Putamen (tissue), 1 donor: ENCODE measurements at regions not wholly inside any gene's neighbourhood (a gene's known extent, or its start where the extent isn't known, plus 50 kb on each side); places are given as distances from the start of the nearest gene placed in this dataset.
"Not testable (repeated sequence)": the region's sequence is repeated elsewhere in the genome, so short reads cannot be mapped to it uniquely, and the experiment has no call there.

Experiments
- DNase-seq: peaks from one replicate; pipeline ENCODE4 v3.0.0-alpha.2; 2016; ENCODE audit warnings: low spot score

DNA sequence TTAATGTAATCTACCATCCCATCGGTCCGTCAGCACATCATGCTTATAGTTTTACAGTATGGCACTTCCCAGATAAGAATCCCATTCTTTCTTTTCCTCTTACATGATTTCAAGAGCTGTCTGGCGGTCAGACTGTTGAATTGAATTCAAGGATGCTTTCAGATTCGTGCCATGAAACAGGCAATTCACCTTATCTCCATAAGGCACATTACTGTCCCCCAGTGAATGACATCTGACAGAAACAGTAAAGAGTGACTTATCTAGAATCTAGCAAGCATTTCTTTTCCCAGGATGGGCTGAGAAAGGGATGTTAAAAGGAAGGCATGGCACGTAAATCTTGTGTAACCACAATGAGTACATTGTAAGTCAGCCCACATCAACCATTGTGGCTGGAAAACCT lies 61.1 kb upstream of the SEM1 start:
- no peak for DNase-seq

DNA sequence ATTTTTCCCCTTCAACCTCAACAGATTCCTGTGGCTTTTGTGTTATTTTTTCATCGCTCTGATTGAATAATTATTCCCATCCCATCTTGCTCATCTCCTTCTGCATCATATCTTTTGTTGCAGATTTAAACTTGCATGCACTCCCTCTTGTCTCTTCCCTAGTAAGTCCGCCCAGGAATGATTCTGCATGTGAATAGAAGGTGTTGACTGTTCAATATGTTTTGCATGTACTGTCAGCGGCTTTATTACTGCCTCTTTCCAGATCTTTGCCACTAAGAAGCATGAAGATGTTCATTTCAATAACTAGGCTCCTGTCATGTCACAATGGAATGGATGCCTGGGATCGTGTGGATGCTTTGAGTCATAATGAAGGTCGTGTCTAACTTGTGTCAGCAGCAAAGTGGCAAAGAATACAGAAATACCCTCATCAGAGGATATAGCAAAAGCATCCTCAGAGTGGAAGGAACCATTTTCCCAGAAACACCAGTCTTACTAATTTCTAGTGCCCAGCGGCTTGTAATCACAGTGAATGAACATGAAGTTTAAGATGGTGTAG lies 62.6 kb upstream of the SEM1 start:
- DNase-seq, result no peak

DNA sequence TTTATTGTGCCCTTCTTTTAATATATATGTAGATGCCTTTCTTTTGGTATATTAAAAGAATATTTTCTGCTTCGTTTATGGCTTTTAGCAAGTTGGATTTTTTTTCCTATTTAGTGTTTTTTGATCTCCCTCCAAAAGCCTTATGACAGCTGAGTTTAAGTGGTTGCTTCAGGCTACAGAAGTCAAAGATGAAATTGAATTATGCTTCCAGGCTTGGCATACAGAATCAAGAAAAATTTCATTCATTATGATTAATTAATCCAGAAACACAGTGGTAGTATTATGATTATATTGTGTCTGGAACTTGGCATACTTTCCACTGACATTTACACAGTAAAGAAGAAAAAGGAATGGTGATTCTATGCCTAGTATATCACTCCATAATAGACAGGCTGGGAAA lies 63.8 kb upstream of the SEM1 start:
- no peak for DNase-seq

DNA sequence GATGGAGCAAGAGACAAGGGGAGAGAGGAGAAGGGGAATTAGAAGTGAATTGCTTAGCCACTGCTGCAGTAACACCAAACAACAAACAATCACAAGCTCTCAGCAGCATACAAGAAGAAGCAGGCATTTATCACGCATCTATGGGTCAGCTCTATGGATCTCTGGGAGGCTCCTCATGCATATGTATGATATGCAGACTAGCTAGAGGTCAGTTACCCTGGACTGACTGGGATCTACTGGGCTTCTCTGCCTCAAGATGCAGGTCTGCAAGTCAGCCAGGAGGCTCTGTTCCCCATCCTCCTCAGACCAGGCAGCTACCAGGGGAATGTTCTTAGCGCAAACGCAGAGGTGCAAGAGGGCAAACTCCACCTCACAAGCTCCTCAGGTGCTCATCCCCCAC lies 64.7 kb upstream of the SEM1 start:
- no peak for DNase-seq

DNA sequence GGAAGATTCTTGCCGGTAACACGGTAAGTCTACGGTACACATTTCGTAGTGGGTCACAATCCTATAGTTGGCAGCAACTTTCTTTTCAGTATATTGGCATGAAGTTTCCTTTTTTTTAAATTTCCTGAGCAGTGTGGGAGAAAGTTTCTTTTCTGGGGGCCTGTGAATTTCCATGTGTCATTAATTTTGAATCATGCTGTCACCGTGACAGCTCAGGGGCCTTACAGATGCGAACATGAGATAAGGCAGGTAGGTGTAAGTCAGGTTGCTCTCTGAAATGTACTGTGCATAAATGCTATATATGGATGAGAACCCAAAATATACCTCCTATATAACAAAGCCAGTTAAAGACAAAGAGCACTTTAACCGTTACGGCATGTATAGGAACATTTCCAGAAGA lies 65.4 kb upstream of the SEM1 start:
- DNase-seq, result peak; percentile 78

DNA sequence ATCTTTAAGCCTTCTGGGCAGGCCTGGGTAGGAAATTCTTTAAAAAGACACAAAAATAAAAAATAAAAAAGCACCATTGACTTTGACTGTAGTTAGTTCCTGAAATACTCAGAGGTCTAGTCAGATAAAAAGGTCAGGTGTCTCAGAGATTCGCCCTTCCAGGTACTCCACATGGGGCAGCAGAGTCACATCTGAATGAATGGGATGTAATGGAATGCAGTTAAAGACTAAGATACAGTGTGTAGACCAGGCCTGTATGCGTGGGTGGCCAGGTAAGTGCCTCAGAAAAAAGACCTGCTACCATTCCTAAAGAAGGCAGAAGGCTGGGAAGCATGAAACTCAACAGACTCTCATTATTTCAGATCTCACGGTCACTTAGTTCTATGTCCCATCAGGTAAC lies 68.6 kb upstream of the SEM1 start:
- DNase-seq, result no peak

DNA sequence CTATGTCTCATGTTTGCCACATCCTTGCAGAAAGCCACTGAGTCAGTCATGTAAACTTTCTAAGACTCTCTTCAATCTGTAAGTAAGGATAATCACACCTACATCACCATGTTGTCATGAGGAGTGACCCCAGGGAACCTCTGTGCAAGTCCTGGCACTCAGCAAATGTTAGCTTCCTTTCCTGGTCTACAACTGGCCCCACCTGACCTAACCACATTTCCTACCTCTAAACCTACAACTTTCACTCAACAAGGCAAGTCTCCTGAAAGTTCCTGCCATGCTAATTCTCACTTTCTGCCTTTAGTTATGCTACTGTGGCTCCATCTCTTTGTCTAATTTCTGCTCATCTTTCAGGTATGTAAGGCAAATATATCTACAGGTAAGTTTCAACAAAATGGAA lies 72.3 kb upstream of the SEM1 start:
- no peak for DNase-seq

DNA sequence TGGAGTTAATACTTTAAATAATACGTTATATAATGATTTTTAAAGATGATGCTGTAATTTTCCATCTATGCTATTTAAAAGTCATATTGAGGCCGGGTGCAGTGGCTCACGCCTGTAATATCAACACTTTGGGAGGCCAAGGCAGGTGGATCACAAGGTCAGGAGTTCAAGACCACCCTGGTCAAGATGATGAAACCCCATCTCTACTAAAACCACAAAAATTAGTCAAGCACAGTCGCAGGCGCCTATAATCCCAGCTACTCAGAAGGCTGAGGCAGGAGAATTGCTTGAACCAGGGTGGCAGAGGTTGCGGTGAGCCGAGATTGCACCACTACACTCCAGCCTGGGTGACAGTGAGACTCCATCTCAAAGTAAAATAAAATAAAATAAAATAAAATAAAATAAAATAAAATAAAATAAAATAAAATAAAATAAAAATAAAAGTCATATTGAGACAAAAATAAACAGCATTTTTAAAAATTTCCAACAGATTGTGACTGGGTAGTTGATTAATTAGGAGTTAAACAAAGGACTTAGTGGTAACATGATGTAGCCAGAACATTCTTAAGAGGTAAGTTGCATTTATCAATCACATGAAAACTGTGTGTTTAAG lies 73.1 kb upstream of the SEM1 start:
- not testable (repeated sequence) for DNase-seq

DNA sequence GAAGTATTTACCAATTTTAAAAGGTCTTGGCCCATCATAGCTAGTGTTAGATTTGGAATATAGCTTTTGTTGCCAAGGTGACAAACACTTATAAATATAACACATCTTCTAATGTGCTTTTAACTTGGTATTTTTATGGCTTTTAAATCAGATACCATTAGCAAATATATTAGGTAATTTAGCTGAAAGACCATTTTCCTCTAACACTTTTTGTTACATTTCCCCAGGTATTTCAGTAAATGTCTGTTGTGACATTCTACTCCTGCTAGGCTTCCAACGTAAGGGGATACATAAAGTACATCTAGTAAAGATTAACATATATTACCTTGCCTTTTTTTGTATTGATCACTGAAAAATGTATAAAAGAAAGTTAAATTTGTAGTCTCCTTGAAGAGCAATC lies 75.0 kb upstream of the SEM1 start:
- DNase-seq, result no peak

DNA sequence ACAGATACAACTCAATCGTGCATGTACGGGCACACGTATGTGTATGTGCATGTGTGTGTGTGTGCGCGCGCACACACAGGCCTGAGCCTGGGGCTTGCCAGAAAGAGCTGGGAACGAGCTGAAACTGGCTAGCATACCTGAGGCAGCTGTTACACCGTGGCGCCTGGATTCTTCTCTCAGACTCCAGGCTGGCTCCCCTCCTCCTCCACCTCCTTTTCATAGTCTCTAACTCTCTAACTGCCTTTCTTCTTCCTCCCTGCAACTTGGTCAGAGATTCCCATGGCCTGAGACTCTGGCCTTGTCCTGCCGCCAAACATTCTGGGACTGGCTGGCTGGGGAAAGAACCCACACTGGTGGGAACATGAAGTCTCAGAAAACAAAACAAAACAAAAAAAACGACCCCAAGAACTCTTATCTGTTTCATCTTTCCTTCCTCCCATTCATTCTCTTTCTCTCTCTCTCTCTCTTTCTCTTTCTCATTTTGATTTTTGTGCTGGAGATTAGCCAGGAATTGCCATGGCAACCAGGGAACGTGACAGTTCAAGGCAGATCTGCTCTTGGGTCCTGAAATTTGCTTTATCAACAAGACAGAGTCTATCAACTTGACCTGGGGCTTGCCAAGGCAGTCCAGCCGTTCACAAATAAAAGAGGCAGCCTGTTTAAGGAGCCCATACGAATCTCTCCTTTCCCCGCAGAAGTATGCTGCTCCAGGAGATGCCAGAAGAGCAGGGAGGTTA lies 76.8 kb upstream of the SEM1 start:
- DNase-seq, result peak; percentile 28

DNA sequence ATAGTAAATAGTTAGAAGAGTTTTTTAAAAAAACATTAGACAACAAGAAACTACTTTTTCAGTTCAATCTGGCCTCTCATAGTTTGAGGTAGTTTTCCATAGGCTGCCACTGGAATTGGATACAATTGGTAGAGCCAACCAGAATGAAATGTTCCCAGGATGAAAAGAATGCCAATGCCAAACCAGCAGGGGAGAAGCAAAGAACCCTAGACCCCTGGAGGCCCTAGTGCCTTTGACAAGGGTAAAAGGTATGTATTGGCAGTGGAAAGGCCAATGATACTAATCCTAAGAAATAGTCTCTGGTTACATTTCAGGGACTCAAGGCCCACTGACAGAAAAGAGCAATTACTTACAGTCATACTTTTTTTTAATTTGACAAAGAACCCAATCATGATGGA lies 77.4 kb upstream of the SEM1 start:
- no peak for DNase-seq

DNA sequence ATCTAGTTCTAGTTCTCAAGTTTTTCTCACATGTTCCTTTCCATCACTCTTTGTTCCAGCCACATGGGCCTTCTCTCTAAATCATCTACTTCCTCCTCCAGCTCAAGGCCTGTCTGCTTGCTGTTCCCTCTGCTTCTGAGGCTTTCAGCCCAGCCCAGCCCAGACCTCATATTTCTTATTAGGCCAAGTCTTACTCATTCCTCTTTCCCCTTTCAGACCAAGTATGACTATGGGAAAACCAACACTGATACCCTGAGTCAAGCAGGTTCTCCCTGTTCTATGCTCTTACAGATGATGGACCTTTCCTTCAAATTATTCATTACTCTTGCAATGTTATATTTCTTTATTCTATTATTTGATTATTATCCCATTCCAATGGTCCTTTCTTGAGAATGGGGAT lies 80.3 kb upstream of the SEM1 start:
- no peak for DNase-seq

DNA sequence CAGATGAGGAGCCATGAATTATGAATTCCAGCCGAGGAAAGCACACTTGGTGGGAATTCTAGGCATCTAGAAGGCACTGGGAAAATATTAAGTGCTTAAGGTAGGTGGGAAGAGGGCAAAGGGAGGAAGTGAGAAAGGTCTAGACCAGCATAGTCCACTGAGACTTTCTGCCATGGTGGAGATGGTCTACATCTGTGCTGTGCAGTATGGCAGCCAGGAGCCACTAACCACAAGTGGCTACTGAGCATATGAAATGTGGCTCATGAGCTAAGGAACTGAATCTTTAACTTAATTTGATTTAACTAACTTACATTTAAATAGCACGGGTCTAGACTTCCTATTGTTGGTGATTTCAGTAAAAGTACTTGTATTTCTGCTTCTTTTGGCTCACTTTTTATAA lies 82.5 kb upstream of the SEM1 start:
- DNase-seq, result no peak

DNA sequence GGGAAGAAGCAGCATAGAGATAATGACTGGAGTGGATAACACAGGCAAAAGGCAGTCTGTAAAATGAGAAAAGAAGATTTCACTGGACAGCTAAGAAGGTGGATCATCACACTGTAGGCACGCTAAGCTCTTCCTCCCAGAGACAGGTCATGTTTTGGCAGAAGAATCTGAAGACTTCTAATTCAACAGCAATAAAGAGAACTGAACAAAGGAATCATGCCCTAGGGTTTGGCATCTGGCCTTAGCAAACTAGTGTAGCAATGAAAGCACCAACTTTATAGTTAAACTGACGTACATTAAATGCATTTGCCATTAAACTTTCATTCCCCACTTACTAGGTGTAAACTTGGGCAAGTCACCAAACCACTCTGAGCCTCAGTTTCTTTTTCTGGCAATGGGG lies 84.4 kb upstream of the SEM1 start:
- no peak for DNase-seq

DNA sequence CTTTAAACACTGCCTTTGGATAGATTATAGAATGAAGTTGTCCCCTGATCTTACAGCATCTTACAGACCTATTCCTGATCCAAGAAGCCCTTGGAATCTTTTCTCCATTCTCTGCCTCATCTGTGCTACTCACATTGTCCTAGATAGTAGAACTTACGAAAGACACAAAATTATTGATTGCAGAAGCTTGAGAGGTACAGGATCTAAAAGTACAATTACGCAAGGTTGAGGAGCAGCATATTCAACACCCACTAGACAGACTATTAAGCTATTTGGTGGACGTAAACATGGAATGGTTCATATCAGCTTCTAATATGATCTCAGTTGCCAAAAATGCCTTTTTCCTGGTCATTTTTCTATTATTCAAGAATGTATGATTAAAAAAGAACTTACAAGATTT lies 90.5 kb upstream of the SEM1 start:
- DNase-seq, result no peak

DNA sequence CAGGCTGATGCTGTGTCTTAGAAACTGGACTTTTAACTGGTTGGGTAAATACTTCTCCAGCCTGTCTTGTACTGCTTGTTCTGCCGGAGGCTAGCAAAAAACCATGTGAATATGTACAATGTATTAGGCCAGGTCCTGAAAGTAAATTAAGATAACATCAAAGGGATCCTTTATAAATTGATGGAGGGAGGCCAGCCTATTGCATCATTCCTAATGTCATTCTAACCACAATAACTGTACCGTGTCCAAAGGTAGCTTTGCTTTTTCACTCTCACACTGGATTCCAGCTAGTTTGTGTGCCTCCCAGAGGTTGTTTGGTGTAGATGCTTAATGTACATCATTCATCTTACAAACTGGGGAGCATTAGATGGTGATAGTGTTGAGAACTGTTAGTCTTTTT lies 91.2 kb upstream of the SEM1 start:
- no peak for DNase-seq

DNA sequence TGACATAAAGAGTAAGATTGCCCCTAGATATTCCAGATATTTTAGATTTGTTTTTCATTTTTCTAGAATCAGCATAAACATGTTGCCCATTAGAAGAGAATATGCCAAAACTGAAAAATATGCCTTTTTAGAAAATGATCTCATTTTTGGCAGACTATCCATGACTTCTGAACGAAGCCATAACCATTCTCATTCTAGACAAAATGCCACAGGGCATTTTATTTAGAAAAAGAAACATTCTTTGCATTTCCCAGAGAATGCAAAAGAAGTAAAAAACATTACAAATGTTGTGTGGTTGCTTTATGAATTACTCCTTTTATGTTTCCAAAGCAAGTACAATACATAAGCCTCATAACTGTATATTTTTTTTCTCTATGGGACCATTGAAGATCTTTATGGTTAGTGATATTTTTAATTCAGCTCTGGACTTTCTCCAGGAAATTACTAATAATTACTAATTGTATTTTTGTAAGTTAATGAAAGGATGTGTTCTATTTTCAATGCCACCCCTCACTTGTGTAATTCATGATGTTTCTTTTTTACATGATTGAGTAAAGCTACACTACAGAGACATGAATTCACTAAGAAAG lies 109.6 kb upstream of the SEM1 start:
- no peak for DNase-seq

DNA sequence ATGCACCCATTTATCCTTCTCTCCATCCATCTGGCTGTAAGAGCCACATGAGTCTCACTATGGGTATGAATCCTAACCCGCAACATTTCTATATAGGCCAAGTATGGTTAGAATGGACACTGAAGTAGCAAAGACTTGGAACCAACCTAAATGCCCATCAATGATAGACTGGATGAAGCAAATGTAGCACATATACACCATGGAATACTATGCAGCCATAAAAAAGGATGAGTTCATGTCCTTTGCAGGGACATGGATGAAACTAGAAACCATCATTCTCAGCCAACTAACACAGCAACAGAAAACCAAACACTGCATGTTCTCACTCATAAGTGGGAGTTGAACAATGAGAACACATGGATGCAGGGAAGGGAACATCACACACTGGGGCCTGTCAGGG lies 111.5 kb upstream of the SEM1 start:
- DNase-seq, result not testable (repeated sequence)

DNA sequence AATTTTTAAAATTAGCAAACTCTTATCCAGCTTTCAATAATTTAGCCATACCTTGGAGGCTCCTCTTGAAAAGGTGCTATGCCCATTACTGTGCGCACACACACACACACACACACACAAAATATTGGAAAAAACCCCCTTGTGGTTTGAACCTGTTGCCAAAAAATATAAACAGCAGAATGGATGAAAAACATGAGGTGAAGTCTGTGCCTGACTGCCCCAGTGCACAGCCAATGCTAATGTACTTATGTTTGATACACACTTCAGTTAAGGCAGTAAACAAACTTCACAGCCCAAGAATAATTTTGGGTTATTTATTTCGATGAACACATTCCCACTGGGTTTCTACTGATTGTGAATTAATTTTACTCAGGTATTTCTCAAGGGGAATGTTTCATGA lies 113.2 kb upstream of the SEM1 start:
- no peak for DNase-seq

DNA sequence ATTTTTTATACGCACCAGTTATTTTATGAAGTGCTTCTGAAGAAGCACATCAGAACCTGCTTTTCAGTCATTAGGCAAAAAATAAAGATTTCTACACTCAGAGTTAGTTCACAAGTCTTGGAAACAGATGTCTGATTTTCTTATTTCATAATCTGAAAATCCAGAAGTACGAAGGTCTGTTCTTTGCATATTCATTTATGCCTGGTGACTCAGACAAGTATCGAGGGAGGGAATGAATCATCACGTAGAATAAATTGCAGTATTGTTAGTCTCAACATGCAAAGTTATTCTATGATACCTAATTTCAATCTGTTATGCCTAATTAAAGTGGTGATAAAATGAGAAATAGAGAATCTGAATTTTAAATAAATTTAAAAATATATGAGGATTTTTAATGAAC lies 113.6 kb upstream of the SEM1 start:
- peak; percentile 58 for DNase-seq

DNA sequence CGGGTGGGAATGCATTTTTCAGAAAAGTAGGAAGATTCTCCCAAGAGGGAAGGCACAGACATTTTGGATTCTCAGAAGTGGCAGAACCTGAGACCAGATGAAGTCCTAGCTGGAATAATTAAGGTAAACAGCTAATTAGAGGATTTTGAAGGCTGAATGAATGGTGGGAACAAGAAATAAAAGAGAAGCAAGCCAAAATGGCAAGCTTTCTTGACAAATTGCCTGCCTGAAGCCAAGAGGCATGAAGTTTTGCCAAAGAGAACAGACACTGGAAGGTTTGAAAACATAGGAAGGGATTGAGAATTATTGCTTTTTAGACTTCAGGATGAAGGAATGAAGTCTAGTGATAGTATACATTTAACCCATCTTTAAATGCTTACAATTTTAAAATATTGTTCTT lies 115.0 kb upstream of the SEM1 start:
- DNase-seq, result no peak

DNA sequence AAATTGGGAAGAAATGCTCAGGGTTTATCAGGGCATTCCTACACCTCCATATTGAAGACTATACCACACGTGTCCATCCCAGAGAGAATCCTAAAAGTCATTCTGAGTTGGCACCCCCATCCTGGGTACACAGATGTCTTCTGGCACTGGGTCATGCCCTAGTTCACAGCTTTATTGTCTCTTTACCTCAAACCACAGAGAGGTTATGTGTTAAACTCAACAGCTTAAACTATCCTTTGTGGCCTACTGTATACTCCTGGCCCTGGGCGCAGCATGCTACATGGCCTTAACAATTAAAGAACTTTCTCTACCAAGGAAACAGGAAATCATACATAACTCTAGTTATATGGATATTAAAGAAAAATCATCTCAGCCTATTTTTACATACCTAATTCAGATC lies 115.6 kb upstream of the SEM1 start:
- DNase-seq, result no peak

DNA sequence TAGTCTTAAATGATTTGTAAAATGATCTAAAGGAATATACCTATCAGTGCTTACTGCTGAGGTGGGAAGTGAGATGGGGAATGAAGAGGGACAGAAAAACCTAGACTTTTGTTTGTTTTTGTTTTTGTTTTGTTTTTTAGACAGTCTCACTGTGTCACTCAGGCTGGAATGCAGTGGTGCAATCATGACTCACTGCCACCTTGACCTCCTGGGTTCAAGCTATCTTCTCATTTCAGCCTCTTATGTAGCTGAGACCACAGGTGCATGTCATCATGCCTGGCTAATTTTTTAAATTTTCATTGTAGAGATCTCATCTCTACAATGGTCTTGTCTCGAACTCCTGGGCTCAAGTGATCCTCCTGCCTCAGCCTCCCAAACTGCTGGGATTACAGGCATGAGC lies 116.4 kb upstream of the SEM1 start:
- DNase-seq, result no peak

DNA sequence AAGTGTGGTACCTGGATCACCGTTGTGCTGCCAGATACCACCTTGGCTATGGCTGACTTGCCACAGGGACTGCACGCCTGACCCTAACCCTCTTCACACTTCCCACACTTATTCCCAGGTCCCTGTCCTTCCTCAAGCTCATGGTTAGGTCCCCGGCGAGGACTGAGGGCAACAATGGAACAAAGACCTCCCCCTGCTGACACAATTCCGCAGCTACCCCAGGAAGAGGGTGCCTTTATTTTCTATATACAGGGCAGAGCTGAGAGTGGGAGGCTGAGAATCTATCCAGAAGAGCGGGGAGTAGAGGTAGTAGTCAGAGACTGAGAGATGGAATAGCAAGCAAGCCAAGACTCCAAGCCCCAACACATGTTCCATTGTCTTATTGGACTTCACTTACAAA lies 118.1 kb upstream of the SEM1 start:
- no peak for DNase-seq
